Thyroid gland (tissue), 4 donors: ENCODE measurements at regions not wholly inside any gene's neighbourhood (a gene's known extent, or its start where the extent isn't known, plus 50 kb on each side); places are given as distances from the start of the nearest gene placed in this dataset.

Experiments
- DNase-seq, 2 donors: peaks; one replicate each; pipeline ENCODE4 v3.0.0-alpha.2; 2019
- H3K27ac ChIP-seq, 3 donors: fragments of 200-600 bp; sonication (generic); 1 replicate in 2 of 3; 2 replicates in 1 of 3; pipeline ENCODE4 v1.5.1; 2016 to 2019; ENCODE audit warnings: mild to moderate bottlenecking in 1 of 3, moderate library complexity in 1 of 3
- H3K27me3 ChIP-seq: fragments of 200-600 bp; sonication (generic); one replicate; pipeline ENCODE4 v1.5.1; 2019
- H3K36me3 ChIP-seq, 2 donors: fragments of 200-600 bp; sonication (generic); one replicate each; pipeline ENCODE4 v1.5.1; 2016 to 2019
- H3K4me1 ChIP-seq, 2 donors: fragments of 200-600 bp; sonication (generic); one replicate each; pipeline ENCODE4 v1.5.1; 2017 to 2019
- H3K4me3 ChIP-seq, 3 donors: fragments of 200-600 bp; sonication (generic); replicated peaks in 1 of 3; 1 replicate in 2 of 3; 2 replicates in 1 of 3; pipeline ENCODE4 v1.5.1; 2016; ENCODE audit warnings: mild to moderate bottlenecking in 1 of 3
- H3K9me3 ChIP-seq: fragments of 200-600 bp; sonication (generic); one replicate; pipeline ENCODE4 v1.5.1; 2017
- CTCF ChIP-seq, 6 experiments: fragments of 200-600 bp in 3 of 6; fragments of 450-650 bp in 3 of 6; sonication (generic) in 3 of 6; IDR thresholded peaks; one replicate each; pipeline ENCODE4 v1.5.1; 2016 to 2019; ENCODE audit warnings: antibody characterized with exemption in 6 of 6, mild to moderate bottlenecking in 2 of 6, inconsistent platforms in 1 of 6, moderate library complexity in 1 of 6
- POLR2A ChIP-seq, 2 donors: fragments of 450-650 bp; IDR thresholded peaks; one replicate each; pipeline ENCODE4 v1.6.1; 2017; ENCODE audit warnings: antibody characterized with exemption in 2 of 2, mild to moderate bottlenecking in 2 of 2, moderate library complexity in 1 of 2
- WGBS, 2 donors: methylation state at CpG; one replicate each; pipeline ENCODE4 v1.1.5; 2017; 5-methylcytosine and 5-hydroxymethylcytosine counted together
- intact Hi-C: fragments of 100-400 bp; cut with DNase I; formaldehyde crosslinking; loops from one replicate; pipeline ENCODE4 v1.15.1; 2023

GRCh38 chr4:35644591-35644990 lies 599.7 kb downstream of the ARAP2 start:
- TF ChIP-seq CTCF (IDR thresholded peaks at IDR 0.05): no peak
- Histone ChIP-seq H3K9me3 (no peaks in the 10 kb centered on the region), H3K36me3 (no peaks in the 10 kb centered on the region), H3K4me1 (no peaks in the 10 kb centered on the region), H3K27me3 (no peaks in the 10 kb centered on the region), H3K4me3 (no peak overlapping the region), H3K27ac (no peak overlapping the region)
- intact Hi-C loops: no loop called here
- DNase-seq: no peak

GRCh38 chr4:35649011-35649410 lies 595.3 kb downstream of the ARAP2 start:
- WGBS, 2 donors: 92% methylated on average over 3 of the region's 3 CpGs
- H3K27me3 ChIP-seq: no peaks in the 10 kb centered on the region
- no peaks in the 10 kb centered on the region for H3K4me1 ChIP-seq
- no peaks in the 10 kb centered on the region for H3K36me3 ChIP-seq
- TF ChIP-seq POLR2A (IDR thresholded peaks at IDR 0.05) (no peak), CTCF (IDR thresholded peaks at IDR 0.05) (no peak)
- intact Hi-C loops: no loop called here
- no peak overlapping the region for H3K4me3 ChIP-seq
- no peak overlapping the region for H3K27ac ChIP-seq
- no peak for DNase-seq
- H3K9me3 ChIP-seq: no peaks in the 10 kb centered on the region

GRCh38 chr4:35649778-35650177 lies 594.5 kb downstream of the ARAP2 start:
- Histone ChIP-seq H3K4me3 (no peak overlapping the region), H3K9me3 (no peaks in the 10 kb centered on the region), H3K27me3 (no peaks in the 10 kb centered on the region), H3K4me1 (no peaks in the 10 kb centered on the region), H3K27ac (no peak overlapping the region), H3K36me3 (no peaks in the 10 kb centered on the region)
- no peak for DNase-seq
- intact Hi-C loops: no loop called here
- TF ChIP-seq CTCF (IDR thresholded peaks at IDR 0.05) (no peak), POLR2A (IDR thresholded peaks at IDR 0.05) (no peak)

GRCh38 chr4:35652197-35652596 lies 592.1 kb downstream of the ARAP2 start:
- H3K27ac ChIP-seq: no peak overlapping the region
- no peaks in the 10 kb centered on the region for H3K36me3 ChIP-seq
- no peak overlapping the region for H3K4me3 ChIP-seq
- intact Hi-C loops: no loop called here
- 85 to 89% methylated on average over 4 of the region's 4 CpGs for WGBS, 2 donors
- TF ChIP-seq CTCF (IDR thresholded peaks at IDR 0.05) (no peak), POLR2A (IDR thresholded peaks at IDR 0.05) (no peak)
- DNase-seq: no peak
- H3K27me3 ChIP-seq: no peaks in the 10 kb centered on the region
- no peaks in the 10 kb centered on the region for H3K9me3 ChIP-seq
- no peaks in the 10 kb centered on the region for H3K4me1 ChIP-seq

GRCh38 chr4:35653451-35653850 lies 590.9 kb downstream of the ARAP2 start:
- intact Hi-C loops: no loop called here
- TF ChIP-seq POLR2A (IDR thresholded peaks at IDR 0.05) (no peak), CTCF (IDR thresholded peaks at IDR 0.05) (no peak)
- Histone ChIP-seq H3K27me3 (no peaks in the 10 kb centered on the region), H3K36me3 (no peaks in the 10 kb centered on the region), H3K4me3 (no peak overlapping the region), H3K27ac (no peak overlapping the region), H3K4me1 (no peaks in the 10 kb centered on the region), H3K9me3 (no peaks in the 10 kb centered on the region)
- DNase-seq: no peak
